Neural cell (in vitro differentiated cells): ENCODE measurements at regions not wholly inside any gene's neighbourhood (a gene's known extent, or its start where the extent isn't known, plus 50 kb on each side); places are given as distances from the start of the nearest gene placed in this dataset.

Experiments
- CTCF ChIP-seq: fragments of 450-650 bp; IDR thresholded peaks from 2 replicates; pipeline ENCODE4 v1.5.1; 2014; ENCODE audit warnings: antibody characterized with exemption, mild to moderate bottlenecking, moderate library complexity; ENCODE audit not compliant: poor library complexity, severe bottlenecking
- EP300 ChIP-seq: fragments of 450-650 bp; conservative IDR thresholded peaks from 2 replicates; pipeline ENCODE4 v1.6.1; 2014; ENCODE audit warnings: antibody characterized with exemption, mild to moderate bottlenecking, moderate library complexity; ENCODE audit not compliant: poor library complexity, severe bottlenecking
- EZH2 ChIP-seq: fragments of 200-600, 300-800 bp; shearing (Covaris generic), sonication (generic); IDR thresholded peaks from 2 replicates; pipeline ENCODE4 v1.6.1; 2014; ENCODE audit warnings: antibody characterized with exemption, low read length, borderline replicate concordance, mild to moderate bottlenecking; ENCODE audit not compliant: insufficient read depth, poor library complexity, severe bottlenecking
- MXI1 ChIP-seq: fragments of 450-650 bp; conservative IDR thresholded peaks from 2 replicates; pipeline ENCODE4 v1.6.1; 2014; ENCODE audit warnings: antibody characterized with exemption, mild to moderate bottlenecking; ENCODE audit not compliant: poor library complexity, severe bottlenecking
- RAD21 ChIP-seq: fragments of 450-650 bp; conservative IDR thresholded peaks from 2 replicates; pipeline ENCODE4 v1.6.1; 2014; ENCODE audit warnings: antibody characterized with exemption, mild to moderate bottlenecking, moderate library complexity
- REST ChIP-seq: IDR thresholded peaks from 2 replicates; pipeline ENCODE4 v1.6.1; 2012; ENCODE audit warnings: borderline replicate concordance
- TAF1 ChIP-seq: IDR thresholded peaks from 2 replicates; pipeline ENCODE4 v1.6.1; 2012; ENCODE audit warnings: low read depth

GRCh38 chr4:64777286-64777685, 368.0 kb upstream of the TECRL start:
- TF ChIP-seq CTCF (no peak), EZH2 (no peak), TAF1 (no peak), RAD21 (no peak), EP300 (no peak), REST (no peak), MXI1 (no peak)
